T-cell (primary cell): ENCODE measurements at regions not wholly inside any gene's neighbourhood (a gene's known extent, or its start where the extent isn't known, plus 50 kb on each side); places are given as distances from the start of the nearest gene placed in this dataset.

Source experiments
- ATAC-seq, 4 experiments: fragments of 200-7000 bp in 3 of 4; fragments of 150-1000 bp in 1 of 4; cut with Tn5 transposase; replicated peaks in 1 of 4; 1 replicate in 3 of 4; 2 replicates in 1 of 4; pipeline ENCODE4 v1.10.0; 2021; ENCODE audit warnings: moderate library complexity in 3 of 4, mild to moderate bottlenecking in 2 of 4, moderate number of reproducible peaks in 1 of 4
- CTCF ChIA-PET, 2 donors: fragments of 300-600 bp; sonication (Branson Sonifier 250); formaldehyde crosslinking; loops; one replicate each; lab custom pipeline; 2022; ENCODE audit warnings: antibody characterized with exemption in 2 of 2; lab: Charles Lee
- POLR2A ChIA-PET, 2 donors: fragments of 300-600 bp; sonication (Branson Sonifier 250); formaldehyde crosslinking; loops; one replicate each; lab custom pipeline; 2022; ENCODE audit warnings: antibody characterized with exemption in 2 of 2; lab: Charles Lee
- DNase-seq, 35 experiments: peaks; one replicate each; pipeline versions ENCODE4 v3.0.0 to v3.0.0-alpha.2; 2013 to 2023
- H3K27ac ChIP-seq: one replicate; pipeline ENCODE4 v1.5.1; 2013; ENCODE audit warnings: low read length
- H3K27me3 ChIP-seq, 2 experiments: replicated peaks in 1 of 2; 1 replicate in 1 of 2; 2 replicates in 1 of 2; pipeline versions ENCODE4 v1.6.1 to v1.7.0; 2013; ENCODE audit warnings: low read length in 1 of 2, mixed read lengths in 1 of 2; ENCODE audit not compliant: control insufficient read depth in 2 of 2, insufficient read depth in 2 of 2; ENCODE audit errors: extremely low read depth in 1 of 2
- H3K36me3 ChIP-seq, 2 donors: 1 replicate in 1 of 2; 2 replicates in 1 of 2; pipeline versions ENCODE4 v1.6.1 to v1.7.0; 2013; ENCODE audit warnings: low read length in 1 of 2; ENCODE audit not compliant: control insufficient read depth in 2 of 2, insufficient read depth in 1 of 2; ENCODE audit errors: extremely low read depth in 1 of 2
- H3K4me1 ChIP-seq, 2 experiments: 1 replicate in 1 of 2; 2 replicates in 1 of 2; pipeline versions ENCODE4 v1.6.1 to v1.7.0; 2013; ENCODE audit warnings: low read length in 2 of 2, mixed read lengths in 1 of 2; ENCODE audit not compliant: insufficient read depth in 2 of 2, control insufficient read depth in 1 of 2; ENCODE audit errors: extremely low read depth in 1 of 2
- H3K4me3 ChIP-seq, 2 donors: 1 replicate in 1 of 2; 2 replicates in 1 of 2; pipeline versions ENCODE4 v1.5.1 to v1.7.0; 2013; ENCODE audit warnings: mild to moderate bottlenecking in 2 of 2, low read length in 1 of 2, moderate library complexity in 1 of 2; ENCODE audit not compliant: control insufficient read depth in 1 of 2; ENCODE audit errors: extremely low read depth in 1 of 2
- H3K9me3 ChIP-seq: 2 replicates; pipeline ENCODE4 v1.7.0; 2013
- H3K27ac Mint-ChIP-seq, 2 donors: one replicate each; pipeline ENCODE4 v1.8.0; 2020 to 2021; ENCODE audit warnings: mild to moderate bottlenecking in 2 of 2, mixed read lengths in 2 of 2
- H3K27me3 Mint-ChIP-seq, 2 donors: one replicate each; pipeline ENCODE4 v1.8.0; 2021 to 2022; ENCODE audit warnings: mixed read lengths in 2 of 2
- H3K36me3 Mint-ChIP-seq: one replicate; pipeline ENCODE4 v1.8.0; 2021; ENCODE audit warnings: mixed read lengths
- H3K4me1 Mint-ChIP-seq, 3 donors: one replicate each; pipeline ENCODE4 v1.8.0; 2020 to 2022; ENCODE audit warnings: mixed read lengths in 3 of 3, mild to moderate bottlenecking in 1 of 3
- H3K4me3 Mint-ChIP-seq, 3 donors: one replicate each; pipeline ENCODE4 v1.8.0; 2020 to 2022; ENCODE audit warnings: mild to moderate bottlenecking in 3 of 3, mixed read lengths in 3 of 3, moderate library complexity in 3 of 3
- H3K9me3 Mint-ChIP-seq, 3 donors: one replicate each; pipeline ENCODE4 v1.8.0; 2020 to 2022; ENCODE audit warnings: mixed read lengths in 3 of 3
- WGBS: methylation state at CpG from one replicate; pipeline ENCODE4 v1.1.5; 2013; ENCODE audit warnings: missing lambda C conversion rate; ENCODE audit not compliant: insufficient coverage; 5-methylcytosine and 5-hydroxymethylcytosine counted together

DNA sequence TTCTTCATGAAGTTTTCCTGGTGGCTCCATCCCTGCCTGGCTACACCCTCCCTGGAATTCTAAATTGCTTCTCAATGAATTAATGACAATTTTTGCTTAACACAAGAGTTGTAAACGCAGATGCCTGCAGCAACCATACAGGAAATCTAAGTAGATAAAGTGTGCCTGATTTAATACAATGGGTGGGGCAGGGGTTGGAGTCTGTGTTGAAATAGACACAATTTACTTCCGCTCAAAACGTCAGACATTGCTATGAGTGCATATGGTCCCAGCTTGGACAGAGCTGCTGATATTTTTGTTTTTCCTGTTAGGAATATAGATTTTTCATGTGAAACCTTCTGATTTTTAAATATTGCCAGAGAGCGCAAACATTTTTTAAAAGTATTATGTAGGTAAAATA is 1235.0 kb upstream of the SORCS1 start:
- H3K36me3 ChIP-seq = no peaks in the 10 kb centered on the region
- no peak overlapping the region for H3K4me3 ChIP-seq
- WGBS = 81% methylated on average over 2 of the region's 4 CpGs
- H3K4me3 Mint-ChIP-seq = no peak overlapping the region
- H3K4me1 Mint-ChIP-seq = no peaks in the 10 kb centered on the region
- no peak for ATAC-seq
- H3K27ac ChIP-seq = no peak overlapping the region
- H3K9me3 Mint-ChIP-seq = peaks cover 4 to 16% (median 14%) of the 10 kb centered on the region in 3 donors
- ChIA-PET CTCF (no interaction called here), POLR2A (no interaction called here)
- H3K27me3 Mint-ChIP-seq = no peaks in the 10 kb centered on the region
- H3K36me3 Mint-ChIP-seq = no peaks in the 10 kb centered on the region
- no peaks in the 10 kb centered on the region for H3K9me3 ChIP-seq
- DNase-seq = no peak
- no peaks in the 10 kb centered on the region for H3K27me3 ChIP-seq
- H3K4me1 ChIP-seq = no peaks in the 10 kb centered on the region
- H3K27ac Mint-ChIP-seq = no peak overlapping the region

DNA sequence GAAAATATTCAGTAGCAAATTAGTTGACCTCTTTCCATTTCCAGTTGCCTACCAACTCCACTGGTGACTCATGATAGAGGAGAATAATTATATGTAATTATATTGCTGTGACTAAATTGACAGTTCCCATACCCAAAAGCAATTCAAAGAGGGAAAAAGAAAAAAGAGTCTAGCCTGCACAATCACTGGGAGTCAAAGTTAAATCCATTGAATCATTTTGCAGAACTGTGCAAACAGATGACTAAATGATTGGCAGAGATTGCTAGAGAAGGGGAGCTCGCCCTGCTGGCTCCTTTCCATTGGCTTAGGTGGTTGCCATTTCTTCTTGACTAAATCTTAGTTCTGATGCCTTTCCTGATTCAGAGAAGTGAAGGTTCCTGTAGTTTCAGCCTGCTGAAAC is 1228.6 kb upstream of the SORCS1 start:
- Mint-ChIP-seq H3K27ac (no peak overlapping the region), H3K36me3 (no peaks in the 10 kb centered on the region), H3K4me1 (no peaks in the 10 kb centered on the region), H3K9me3 (peaks cover 4 to 15% (median 12%) of the 10 kb centered on the region in 3 donors), H3K27me3 (no peaks in the 10 kb centered on the region), H3K4me3 (no peak overlapping the region)
- Histone ChIP-seq H3K9me3 (no peaks in the 10 kb centered on the region), H3K4me3 (no peak overlapping the region), H3K27me3 (no peaks in the 10 kb centered on the region), H3K36me3 (no peaks in the 10 kb centered on the region), H3K27ac (no peak overlapping the region), H3K4me1 (no peaks in the 10 kb centered on the region)
- WGBS = 29% methylated on average over 1 of the region's 1 CpG
- ChIA-PET POLR2A (no interaction called here), CTCF (no interaction called here)
- ATAC-seq = no peak
- DNase-seq = no peak

DNA sequence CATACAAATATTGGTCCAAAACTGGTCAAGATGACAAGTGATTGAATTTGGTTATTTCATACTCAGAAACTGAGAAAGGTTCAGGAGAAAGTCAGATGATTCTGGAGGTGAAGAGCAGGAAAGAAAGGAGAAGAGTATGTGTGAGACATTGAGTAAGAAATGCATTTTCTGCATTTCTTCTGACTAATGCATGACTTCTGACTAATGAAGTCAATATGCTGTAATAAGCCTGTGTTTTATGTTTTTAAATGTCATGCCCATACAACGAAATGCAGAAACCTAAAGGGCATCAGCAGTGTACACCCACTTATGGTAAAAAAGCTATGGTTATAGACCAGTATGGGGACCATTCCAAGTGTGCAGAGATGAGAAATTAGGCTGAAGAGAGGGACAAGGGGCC is 1227.8 kb upstream of the SORCS1 start:
- H3K36me3 ChIP-seq = no peaks in the 10 kb centered on the region
- CTCF ChIA-PET = no interaction called here
- ATAC-seq (no peak), DNase-seq (no peak)
- Mint-ChIP-seq H3K36me3 (no peaks in the 10 kb centered on the region), H3K9me3 (peaks cover 7 to 21% (median 12%) of the 10 kb centered on the region in 3 donors), H3K4me3 (no peak overlapping the region), H3K4me1 (no peaks in the 10 kb centered on the region), H3K27ac (no peak overlapping the region), H3K27me3 (no peaks in the 10 kb centered on the region)
- no peaks in the 10 kb centered on the region for H3K9me3 ChIP-seq
- WGBS = 33% methylated on average over 1 of the region's 1 CpG
- POLR2A ChIA-PET = no interaction called here
- no peak overlapping the region for H3K27ac ChIP-seq
- no peak overlapping the region for H3K4me3 ChIP-seq
- H3K27me3 ChIP-seq = no peaks in the 10 kb centered on the region
- H3K4me1 ChIP-seq = no peaks in the 10 kb centered on the region

DNA sequence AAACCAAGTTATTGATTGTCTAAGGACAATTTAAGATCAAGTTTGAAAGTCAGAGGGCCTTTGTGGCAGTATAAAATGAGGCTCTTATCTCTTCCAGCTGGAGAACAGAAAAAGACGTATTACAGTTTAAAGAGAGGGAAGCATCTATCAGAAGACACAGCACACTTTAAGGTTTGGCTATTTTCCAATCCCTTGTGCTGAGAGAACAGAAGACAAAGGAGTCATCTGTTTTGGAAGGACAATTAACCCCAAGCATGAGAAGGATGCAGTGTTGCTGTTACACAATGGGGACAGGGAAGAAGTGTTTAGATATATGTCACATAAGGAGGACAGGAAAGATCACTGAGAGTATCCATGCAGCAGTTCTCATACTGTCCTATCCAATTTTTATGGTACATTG is 1224.2 kb upstream of the SORCS1 start:
- POLR2A ChIA-PET = interaction anchor here in 1 of 2 donors (0.6 kb wide), 1 partner anchor 84 kb away, joined by 3 read pairs; no protein-coding TSS in a partner anchor
- H3K36me3 ChIP-seq = no peaks in the 10 kb centered on the region
- H3K27me3 ChIP-seq = no peaks in the 10 kb centered on the region
- no peak overlapping the region for H3K4me3 ChIP-seq
- Mint-ChIP-seq H3K4me3 (no peak overlapping the region), H3K4me1 (no peaks in the 10 kb centered on the region), H3K9me3 (peaks cover 8 to 14% (median 10%) of the 10 kb centered on the region in 3 donors), H3K36me3 (no peaks in the 10 kb centered on the region), H3K27me3 (no peaks in the 10 kb centered on the region), H3K27ac (no peak overlapping the region)
- H3K9me3 ChIP-seq = no peaks in the 10 kb centered on the region
- ATAC-seq (no peak), DNase-seq (no peak)
- H3K4me1 ChIP-seq = no peaks in the 10 kb centered on the region
- CTCF ChIA-PET = no interaction called here
- WGBS = 80% methylated on average over 1 of the region's 1 CpG
- H3K27ac ChIP-seq = no peak overlapping the region

DNA sequence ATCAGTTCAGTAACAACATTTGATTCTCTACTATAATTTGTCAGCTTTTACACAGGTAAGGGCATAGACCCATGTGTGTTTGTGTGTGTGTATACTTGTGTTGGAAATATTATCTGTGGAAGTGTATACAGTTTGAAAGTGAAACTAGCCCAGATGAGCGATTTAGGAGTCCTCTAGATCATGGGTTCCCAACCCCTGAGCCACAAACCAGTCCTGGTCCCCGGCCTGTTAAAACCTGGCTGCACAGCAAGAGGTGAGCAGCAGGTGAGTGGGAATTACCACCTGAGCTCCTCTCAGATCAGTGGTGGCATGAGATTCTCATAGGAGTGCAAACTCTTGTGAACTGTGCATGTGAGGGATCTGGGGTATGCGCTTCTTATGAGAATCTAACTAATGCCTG is 1221.5 kb upstream of the SORCS1 start:
- Histone ChIP-seq H3K27me3 (no peaks in the 10 kb centered on the region), H3K27ac (no peak overlapping the region), H3K4me3 (no peak overlapping the region), H3K4me1 (no peaks in the 10 kb centered on the region), H3K36me3 (no peaks in the 10 kb centered on the region), H3K9me3 (no peaks in the 10 kb centered on the region)
- no peak for ATAC-seq
- DNase-seq = no peak
- WGBS = 67% methylated on average over 2 of the region's 3 CpGs
- Mint-ChIP-seq H3K4me1 (no peaks in the 10 kb centered on the region), H3K9me3 (peaks cover 10 to 17% (median 14%) of the 10 kb centered on the region in 3 donors), H3K27ac (no peak overlapping the region), H3K4me3 (no peak overlapping the region), H3K27me3 (no peaks in the 10 kb centered on the region), H3K36me3 (no peaks in the 10 kb centered on the region)
- CTCF ChIA-PET = no interaction called here
- POLR2A ChIA-PET = no interaction called here

DNA sequence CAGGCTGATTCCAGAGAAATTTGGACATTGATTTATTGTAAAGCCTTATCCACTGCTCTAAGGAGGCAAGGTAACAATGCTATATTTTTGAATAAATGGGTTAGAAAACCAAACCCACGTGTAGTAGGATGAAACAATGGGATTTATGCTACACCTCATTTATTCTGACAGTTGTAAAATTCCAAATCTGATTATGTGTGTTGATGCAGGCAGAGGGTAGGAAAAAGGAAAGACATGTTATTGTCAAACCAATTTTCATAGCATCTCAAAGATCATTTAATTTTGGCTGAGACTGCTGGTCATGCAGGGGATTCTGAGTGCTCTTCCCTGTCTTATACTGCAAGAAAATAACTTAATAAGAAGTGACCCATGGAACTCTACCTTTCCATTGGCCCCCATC is 1219.9 kb upstream of the SORCS1 start:
- ATAC-seq (no peak), DNase-seq (no peak)
- Histone ChIP-seq H3K4me3 (no peak overlapping the region), H3K27ac (no peak overlapping the region), H3K36me3 (no peaks in the 10 kb centered on the region), H3K27me3 (no peaks in the 10 kb centered on the region), H3K9me3 (no peaks in the 10 kb centered on the region), H3K4me1 (no peaks in the 10 kb centered on the region)
- ChIA-PET CTCF (no interaction called here), POLR2A (no interaction called here)
- H3K4me3 Mint-ChIP-seq = no peak overlapping the region
- H3K36me3 Mint-ChIP-seq = no peaks in the 10 kb centered on the region
- H3K27me3 Mint-ChIP-seq = no peaks in the 10 kb centered on the region
- peaks cover 10 to 14% (median 14%) of the 10 kb centered on the region in 3 donors for H3K9me3 Mint-ChIP-seq
- no peak overlapping the region for H3K27ac Mint-ChIP-seq
- no CpG with 5 or more reads among the region's 1 CpG for WGBS
- no peaks in the 10 kb centered on the region for H3K4me1 Mint-ChIP-seq

DNA sequence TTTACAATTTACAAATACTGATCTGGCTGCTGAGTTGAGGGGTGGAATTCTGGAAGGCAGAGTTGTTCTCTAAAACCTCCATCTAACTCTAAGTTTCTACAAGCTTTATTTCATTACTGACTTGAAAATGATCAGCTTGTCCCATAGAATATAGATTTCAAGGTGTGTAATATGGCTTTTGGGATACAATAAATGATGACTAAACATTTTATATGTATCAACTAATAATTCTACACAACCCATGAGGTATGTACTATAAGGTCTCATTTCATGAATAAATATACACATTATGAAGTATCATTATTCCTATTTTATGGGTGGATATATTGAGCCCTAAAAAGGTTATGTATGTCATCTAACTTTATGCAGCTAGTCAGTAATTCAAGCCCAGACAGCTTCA is 1214.3 kb upstream of the SORCS1 start:
- Mint-ChIP-seq H3K4me3 (no peak overlapping the region), H3K9me3 (peaks cover 8 to 21% (median 18%) of the 10 kb centered on the region in 3 donors), H3K27ac (no peak overlapping the region), H3K27me3 (no peaks in the 10 kb centered on the region), H3K4me1 (no peaks in the 10 kb centered on the region), H3K36me3 (no peaks in the 10 kb centered on the region)
- H3K36me3 ChIP-seq = no peaks in the 10 kb centered on the region
- CTCF ChIA-PET = interaction anchor here in 1 of 2 donors (0.6 kb wide), 1 partner anchor 390 kb away, joined by 3 read pairs; no protein-coding TSS in a partner anchor
- H3K27ac ChIP-seq = no peak overlapping the region
- H3K9me3 ChIP-seq = no peaks in the 10 kb centered on the region
- H3K27me3 ChIP-seq = no peaks in the 10 kb centered on the region
- H3K4me3 ChIP-seq = no peak overlapping the region
- ATAC-seq (no peak), DNase-seq (no peak)
- POLR2A ChIA-PET = no interaction called here
- H3K4me1 ChIP-seq = no peaks in the 10 kb centered on the region
